ENCODE measurements at regions not wholly inside any gene's neighbourhood (a gene's known extent, or its start where the extent isn't known, plus 50 kb on each side); places are given as distances from the start of the nearest gene placed in this dataset.
"Not testable (repeated sequence)": the region's sequence is repeated elsewhere in the genome, so short reads cannot be mapped to it uniquely, and the experiment has no call there.

DNA sequence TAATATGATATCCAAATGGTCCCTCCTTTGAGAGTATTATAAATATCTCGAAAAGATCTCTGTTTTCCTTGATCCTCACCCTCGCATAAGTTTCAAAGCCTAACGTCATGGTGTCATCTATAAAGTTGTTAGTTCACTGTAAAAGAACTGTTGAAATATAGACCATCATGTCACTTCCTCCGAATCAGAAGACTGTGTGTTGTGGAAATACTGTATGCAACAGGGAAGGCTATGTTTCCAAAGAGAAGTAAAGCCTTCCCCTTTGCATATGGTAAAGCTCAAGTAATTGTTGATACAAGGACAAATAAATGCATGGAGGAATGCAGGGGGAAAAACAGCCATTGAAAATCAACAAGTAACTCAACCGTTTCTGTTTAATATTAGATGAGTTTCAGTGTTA, 125.9 kb downstream of the ZNF365 start:
- DNase-seq = not testable (repeated sequence)

DNA sequence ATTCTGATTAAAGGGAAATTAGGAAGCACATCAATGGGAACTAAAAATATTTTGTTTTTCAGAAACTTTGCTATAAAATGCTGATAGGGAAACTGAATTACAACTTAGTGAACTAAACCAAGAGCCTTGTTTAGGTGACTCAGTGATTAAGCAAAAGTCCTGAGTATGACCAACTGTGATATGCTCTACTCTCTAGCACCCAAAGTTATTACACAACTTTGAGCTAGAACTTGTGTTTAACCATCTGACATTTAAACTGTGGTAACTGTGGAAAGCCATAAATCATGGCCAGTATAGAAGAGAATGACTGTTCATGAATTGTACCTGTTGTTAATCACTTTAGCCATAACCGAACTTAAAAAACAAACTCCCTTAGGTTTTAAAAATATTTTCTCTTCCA, 127.4 kb downstream of the ZNF365 start:
- no peak for DNase-seq

DNA sequence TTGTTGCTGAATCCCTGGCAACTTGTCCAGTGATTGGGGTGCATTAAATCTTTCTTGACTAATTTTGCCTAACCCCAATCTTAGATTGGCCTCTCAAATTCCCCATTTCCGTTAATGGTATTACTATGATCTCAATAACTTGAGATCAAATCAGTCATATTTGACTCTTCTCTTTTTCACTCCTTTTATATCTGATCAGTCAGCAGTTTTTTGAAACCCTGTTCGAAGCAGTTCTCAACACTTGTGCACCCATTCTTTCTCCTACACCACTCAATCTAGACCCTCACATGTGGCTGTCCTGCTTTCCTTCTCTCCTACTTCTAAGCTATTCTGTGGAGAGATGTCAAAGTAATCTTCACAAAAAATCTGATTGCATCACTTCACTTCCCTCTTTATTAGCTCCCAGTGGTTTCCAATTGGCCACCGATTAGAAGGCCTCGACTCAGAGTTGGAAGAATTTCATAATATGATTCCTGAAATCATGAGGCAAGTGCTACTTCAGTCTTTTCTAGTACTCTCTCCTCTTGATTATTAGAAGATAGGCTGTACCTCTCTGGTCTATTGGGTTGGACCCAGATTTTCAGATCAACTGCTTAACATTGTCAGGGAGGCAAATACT, 128.9 kb downstream of the ZNF365 start:
- DNase-seq = no peak

DNA sequence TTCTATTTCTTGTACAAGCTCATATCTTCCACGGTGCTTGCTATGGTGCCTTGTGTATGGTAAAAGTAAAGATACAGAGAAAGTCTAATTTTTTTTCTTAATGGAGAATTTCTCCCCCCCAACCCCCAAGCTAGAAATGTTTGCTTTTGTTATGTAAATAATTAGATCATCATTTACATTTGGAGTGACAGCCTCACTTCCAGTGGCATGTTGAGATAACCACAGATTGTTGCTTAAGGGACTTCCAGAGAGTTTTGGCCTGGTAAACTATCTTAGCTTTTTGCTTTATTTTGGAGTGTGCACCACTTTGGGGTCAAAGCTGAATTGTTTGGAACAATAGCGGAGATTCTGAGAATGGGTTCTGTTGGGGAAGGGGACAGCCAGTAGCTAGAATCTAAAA, 129.7 kb downstream of the ZNF365 start:
- no peak for DNase-seq

DNA sequence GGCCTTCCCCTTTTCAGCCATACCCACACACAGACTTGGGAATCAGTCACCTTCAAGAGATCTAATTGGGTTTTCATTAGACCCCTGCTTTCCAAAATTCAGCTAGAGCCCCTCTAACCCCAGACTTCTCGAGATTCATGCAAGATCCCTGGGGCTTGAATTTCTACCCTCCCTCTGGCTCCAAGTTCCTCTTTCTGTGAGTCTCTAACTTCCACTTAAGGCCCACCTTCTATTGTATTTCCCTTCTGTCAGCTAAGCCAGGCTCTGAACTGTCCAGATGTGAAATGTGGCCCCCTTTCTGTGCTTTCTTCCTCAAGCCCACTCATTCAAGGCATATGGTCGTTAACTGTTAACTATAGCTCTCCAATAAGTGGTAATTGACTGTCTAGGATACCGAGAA, 132.2 kb downstream of the ZNF365 start:
- no peak for DNase-seq

DNA sequence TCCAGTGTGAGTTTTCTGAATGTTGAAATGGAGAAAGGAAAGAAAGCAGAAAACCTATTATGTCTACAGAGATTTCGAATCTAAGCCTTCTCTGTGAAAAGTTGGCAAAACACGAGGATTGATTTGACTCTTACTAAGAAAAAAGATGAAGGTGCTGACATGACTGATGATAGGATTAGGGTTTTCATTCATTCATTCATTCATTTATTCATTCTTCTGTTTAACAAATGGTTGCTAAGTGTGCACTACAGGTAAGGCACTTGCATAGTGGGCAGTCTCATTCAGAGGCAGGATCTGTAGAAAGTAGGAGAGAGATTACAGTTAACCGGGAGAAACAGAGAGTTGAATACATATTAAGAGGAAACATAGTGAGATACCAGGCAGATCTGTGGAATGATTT, 137.1 kb downstream of the ZNF365 start:
- DNase-seq = no peak

DNA sequence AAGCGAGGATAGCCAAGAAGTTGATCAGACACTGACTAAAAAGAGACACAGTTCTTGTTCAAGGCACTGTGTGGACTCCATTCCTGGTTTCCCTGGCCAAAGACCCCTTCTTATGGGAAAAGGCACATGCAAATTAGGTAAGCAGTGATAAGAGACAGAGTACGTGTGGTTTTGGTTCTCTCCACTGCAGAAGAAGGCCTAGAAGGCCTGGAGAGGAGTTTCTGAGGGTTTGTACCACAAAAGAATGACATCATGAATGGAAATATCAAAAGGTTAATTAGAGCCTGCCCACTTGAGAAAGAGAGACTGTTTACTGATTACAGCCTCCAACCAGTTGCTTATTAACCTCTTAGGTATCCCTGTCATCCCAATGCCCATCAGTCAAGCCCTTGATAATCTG, 137.5 kb downstream of the ZNF365 start:
- no peak for DNase-seq

DNA sequence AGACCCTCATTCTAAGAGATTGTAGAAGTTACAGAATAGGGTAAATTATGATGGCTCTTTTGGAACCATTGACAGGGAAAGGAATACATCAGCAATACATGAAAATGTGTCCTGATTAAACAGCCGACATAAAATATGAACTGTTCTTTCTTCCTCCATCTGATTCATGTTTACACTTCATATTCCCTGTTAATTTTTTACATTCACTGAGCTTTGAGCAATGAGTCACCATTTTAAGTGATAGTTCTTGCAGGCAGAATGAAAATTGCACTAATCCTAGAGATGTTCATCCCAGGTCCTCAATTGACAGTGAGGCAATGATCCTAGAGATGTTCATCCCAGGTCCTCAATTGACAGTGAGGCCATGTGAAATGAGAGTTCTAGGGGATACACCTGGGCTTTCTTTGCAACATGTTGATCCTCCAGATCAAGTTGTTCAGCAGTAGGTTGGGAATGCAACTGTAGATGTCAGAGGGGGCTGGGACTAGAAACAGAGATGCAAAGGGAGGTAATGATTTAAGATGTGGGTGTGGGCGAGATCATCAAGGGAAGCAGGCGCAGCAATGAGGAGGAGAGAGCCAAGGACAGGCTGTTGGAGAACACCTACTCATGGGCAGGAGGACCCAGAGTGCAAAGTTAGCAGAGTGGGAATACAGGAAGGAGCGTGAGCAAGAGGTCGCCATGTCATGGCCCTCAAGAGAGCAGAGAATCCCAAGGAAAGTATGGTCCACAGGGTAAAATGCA, 138.7 kb downstream of the ZNF365 start:
- DNase-seq = no peak

DNA sequence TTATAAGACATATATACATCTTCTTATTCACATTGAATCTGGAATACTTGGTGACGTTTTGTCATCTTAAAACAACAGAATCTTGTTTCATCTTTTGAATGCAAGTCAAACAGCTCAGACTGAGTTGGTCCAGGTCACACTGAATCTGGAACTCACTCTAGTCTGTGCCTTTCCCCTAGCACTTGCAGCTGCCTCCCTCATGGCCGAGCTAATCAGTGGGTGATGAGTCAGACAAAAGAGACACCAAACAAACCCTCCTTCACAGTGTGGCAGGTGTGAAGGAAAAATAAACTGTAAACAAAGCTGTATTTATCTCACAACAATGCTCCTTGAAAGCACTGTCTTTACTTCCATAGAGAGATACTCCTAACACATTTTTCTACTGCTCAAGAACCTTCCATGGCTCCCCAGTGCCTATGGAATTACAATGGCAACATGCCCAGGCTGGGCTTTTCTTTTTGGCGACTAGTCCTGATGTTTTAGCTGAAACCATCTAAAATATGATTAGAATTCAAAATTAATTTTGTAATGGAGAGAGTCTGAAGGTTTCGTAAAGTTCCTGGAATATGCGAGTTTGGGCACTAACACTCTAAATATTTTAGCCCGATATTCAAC, 140.0 kb downstream of the ZNF365 start:
- no peak for DNase-seq

DNA sequence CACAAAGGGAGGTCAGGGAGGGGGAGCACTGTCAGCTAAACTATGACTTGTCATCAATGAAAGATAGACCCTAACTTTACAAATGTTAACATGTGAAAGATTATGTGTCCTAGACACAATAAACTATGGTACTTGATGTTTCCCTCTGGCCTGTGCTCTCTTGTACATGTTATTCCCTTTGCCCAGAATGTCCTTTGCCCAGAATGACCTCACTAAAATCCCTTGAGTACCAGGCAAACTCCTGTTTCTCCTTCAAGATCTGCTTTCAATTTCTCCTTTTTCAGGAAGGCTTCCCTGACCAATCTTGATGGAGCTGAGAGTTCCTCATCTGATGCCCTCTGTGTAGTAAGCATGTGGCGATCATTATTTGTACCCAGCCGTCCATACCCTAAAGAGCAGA, 143.1 kb downstream of the ZNF365 start:
- DNase-seq = no peak

DNA sequence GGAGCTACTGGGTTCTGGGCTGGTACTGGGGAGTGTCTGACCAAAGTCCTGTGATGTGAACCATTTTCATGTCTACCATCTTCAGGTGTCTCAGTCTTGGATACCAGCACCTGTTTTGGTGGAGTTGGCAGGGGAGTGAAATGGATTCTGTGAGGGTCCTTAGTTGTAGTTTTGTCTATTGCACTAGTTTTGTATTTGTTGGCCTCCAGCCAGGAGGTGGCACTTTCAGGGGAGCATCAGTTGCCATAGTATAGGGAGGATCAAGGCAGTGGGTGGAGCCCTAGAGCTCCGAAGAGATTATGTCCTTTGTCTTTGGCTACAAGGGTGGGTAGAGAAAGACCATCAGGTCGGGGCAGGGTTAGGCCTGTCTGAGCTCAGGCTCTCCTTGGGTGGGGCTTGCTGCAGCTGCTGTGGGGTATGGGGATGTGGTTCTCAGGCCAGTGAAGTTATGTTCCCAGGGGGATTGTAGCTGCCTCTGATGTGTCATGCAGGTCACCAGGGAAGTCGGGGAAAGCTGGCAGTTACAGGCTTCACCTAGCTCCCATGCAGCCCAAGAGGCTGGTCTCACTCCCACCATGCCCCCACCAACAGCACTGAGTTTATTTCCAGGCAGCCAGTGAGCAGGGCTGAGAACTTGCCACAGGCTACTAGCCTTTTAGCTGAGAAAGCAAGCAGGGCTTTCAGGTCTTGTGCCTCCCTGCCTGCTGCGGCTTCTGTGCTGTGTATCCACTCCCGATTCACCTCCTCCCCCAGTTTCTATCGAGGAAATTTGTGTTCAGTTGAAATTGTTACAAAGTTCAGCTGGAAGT, 153.1 kb downstream of the ZNF365 start:
- peak; percentile 61 for DNase-seq

DNA sequence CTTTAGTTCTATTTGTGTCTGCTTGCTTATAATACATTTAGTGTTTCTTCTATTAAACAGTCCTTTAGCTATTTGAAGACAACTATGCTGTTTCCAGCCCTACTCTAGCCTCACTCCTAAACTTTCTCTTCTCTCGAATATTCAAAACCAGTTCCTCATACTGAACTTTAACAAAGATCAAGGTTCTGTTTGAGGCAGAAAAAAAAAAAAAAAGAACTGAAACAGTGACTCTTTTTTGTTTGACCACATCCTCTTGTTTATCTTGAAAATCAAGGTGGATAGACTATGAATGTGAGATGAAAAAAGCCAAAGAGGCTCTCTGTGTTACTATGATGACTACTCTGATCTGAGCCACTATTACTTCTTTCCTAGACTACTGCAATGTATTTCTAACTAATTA, 154.3 kb downstream of the ZNF365 start:
- no peak for DNase-seq

DNA sequence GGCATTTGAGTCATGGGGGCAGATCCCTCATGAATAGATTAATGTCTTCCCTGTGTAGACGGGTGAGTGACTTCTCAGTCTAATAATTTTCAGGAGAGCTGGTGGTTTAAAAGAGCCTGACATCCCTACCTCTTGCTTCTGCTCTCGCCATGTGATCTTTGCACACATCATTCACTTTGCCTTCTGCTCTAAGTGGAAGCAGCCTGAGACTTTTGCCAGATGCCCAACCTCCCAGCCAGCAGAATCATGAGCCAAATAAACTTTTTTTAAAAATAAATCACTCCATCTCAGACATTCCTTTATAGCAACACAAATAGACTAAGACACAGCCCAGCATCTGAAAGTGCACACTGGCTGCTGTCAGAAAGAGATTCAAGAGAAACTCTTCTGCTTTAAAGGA, 155.2 kb downstream of the ZNF365 start:
- no peak for DNase-seq

DNA sequence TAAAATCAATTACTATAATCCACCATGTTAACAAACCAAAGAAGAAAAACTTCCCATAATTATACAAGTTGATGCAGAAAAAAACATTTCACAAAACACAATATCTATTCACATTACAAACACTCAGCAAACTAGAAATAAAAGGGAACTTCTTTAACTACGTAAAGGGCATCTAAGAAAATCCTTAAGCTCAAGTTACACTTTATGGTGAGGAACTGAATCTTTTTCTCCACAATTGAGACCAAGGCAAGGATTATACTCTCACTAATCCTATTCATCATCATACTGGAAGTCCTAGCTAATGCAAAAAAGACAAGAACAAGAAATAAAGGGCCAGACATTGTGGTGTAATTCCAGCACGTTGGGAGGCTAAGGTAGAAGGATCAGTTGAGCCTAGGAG, 159.9 kb downstream of the ZNF365 start:
- no peak for DNase-seq

DNA sequence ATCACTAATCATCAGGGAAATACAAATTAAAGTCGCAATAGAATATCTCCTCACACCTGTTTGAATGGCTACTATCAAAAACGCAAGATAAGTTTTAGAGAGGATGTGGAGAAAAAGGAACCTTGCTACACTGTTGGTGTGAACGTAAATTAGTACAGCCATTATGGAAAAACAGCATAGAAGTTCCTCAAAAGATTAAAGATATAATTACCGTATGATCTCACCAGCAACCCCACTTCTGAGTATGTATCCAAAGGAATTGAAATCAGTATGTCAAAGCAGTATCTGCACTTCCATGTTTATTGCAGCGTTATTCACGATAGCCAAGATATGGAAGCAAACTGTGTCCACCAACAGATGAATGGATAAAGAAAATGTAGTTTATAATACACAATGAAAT, 164.4 kb downstream of the ZNF365 start:
- DNase-seq = no peak

DNA sequence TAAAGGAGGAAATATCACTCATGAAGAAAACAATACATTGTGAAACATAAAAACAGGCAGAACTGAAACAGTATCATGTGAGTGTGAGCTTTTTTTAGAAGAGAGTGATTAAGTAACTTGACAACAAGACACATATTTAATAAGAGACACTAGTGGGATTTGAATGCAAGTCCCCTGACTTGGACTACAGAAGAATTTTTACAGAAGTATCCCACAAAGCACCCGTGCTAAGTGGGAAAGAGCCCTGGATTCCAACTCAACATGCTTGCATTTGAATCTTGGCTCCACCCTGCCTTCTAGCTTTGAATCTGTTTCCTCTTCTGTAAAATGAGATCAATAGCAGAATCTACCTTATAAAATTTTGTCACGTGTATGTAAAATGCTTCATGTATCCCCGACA, 166.2 kb downstream of the ZNF365 start:
- no peak for DNase-seq

DNA sequence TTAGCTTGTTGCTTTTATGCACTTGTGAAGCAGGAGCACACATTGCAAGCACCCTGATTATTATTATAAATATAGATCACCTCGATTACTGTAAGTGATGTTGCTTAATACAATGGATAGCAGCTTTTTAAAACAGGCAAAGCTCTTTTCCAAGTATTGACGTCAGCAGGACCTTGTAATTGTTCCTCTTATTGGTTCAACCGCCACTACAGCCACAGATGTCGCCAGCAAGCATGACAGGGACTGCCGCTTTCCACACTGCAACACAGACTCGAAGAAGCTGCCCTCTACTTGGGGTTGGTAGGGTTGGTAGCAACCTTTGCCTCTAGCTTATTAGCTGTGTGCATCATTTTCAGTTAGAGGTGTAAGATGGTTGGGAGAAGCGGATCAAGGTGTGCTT, 167.6 kb downstream of the ZNF365 start:
- DNase-seq = no peak

DNA sequence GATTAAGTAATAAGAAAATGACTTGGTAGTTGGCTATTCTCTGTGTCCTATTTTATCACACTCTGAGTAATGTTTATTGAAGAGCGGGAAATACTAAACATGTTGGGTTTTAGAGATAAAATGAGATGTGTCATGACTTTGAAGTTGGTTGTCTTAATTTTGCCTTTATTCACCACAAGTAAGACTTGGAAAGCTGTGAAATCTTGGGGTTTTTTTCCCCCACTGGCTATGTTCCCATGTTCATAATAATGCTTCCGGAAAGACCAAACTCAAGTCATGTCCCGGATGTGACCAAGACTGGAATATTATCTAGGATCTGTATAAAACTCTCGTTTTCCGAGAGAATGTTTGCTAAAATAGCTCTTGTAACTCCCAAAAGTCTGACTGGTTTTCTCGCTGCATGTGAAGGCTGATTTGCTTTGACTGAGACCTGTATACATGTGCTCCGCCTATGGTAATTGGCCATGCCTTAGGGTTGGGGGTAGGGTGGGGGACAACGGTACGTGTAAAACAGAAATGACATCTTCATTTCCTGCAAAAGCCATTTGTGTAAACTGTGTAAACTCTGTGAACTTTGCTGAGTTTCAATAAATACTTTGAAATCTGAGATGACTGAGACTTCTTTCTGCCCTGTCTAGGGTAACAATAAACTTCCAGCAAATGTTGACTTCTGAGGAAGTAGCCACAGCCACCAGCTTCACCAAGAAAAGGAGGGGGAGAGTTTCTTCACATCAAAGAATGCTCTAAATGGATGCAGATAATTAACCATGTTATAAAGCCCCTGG, 169.6 kb downstream of the ZNF365 start:
- no peak for DNase-seq

DNA sequence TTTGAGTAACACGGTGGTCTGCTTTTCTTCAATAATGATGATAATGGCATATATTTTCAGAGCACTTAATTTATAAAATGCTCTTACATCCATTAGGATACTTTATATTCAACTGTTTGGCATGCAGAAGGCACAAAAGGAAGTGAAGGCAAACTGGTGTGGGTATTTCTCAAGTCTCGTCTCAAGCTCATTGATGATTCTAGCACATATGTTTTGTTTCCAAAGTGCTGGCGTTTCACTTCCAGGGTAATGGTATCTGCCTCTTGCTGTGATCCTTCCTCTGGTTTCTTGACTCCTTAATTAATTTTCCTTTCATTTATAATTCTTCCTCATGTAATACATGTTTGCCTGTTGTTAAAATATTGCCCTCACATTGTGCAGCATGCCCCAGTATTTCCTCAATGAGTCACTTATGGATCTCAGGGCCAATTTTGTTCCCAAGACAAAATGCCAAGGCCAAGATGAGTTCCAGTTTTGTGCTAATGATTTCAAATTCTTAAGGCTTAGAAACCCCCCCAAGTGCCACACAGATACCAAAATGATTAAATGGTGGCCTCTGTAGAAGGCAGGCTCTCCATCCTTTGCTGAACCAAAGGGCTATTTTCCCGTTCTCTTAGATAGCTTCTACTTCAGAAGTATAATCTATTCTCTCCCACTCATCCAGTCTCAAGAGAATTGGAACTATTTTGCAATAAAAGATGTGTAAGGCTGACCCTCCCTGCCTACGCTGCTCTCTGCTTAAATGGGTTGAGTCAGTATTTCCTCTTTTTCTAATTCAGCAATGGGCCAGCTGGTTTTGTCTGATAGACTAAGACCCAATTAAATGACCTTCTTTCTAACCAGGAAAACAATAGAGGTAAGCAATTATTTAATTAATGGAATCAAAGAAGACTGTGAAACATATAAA, 171.2 kb downstream of the ZNF365 start:
- no peak for DNase-seq

DNA sequence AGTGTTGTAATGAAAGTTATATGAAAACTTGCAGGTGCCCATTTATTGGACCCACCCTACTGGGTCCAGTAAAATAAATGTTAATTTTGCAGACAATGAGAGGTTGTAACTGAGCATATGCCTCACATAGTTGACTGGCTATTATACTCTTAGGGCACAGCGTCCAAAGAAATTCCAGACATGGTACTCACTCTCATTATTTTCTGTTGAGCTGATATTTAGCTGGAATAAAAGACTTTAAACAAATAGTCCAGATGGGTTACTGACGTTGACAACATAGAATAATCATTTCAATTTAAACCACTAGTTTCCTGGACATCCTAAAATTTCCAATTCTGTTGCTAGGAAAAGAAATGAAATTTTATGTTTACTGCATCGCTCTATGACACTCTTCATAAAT, 174.5 kb downstream of the ZNF365 start:
- DNase-seq = no peak

DNA sequence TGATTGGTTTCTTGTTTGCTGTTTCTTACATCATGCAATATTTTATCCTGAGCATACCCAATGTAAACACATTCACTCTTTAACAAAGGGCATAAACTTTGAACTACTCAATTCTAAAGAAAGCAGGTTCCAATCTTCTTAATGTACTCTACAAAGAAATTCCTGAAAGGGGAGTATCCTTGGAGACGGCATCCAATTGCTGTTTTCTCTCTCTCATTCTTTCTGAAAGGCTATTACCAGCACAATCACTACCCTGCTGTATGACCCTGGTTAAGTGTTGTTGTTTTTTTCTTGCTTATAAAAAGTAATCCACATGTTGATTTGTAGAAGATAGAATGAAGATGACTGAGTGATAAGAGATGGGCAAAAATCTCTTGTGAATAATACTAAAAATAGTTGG, 176.0 kb downstream of the ZNF365 start:
- DNase-seq = no peak

All from activated effector memory CD4-positive, alpha-beta T cell treated with anti-CD3 and anti-CD28 coated beads, Interleukin-2, amount 50 U/mL, for 16 hours (primary cell).